Neural cell (in vitro differentiated cells): ENCODE measurements at regions not wholly inside any gene's neighbourhood (a gene's known extent, or its start where the extent isn't known, plus 50 kb on each side); places are given as distances from the start of the nearest gene placed in this dataset.

Experiments used
- EP300 ChIP-seq: fragments of 450-650 bp; conservative IDR thresholded peaks from 2 replicates; pipeline ENCODE4 v1.6.1; 2014; ENCODE audit warnings: antibody characterized with exemption, mild to moderate bottlenecking, moderate library complexity; ENCODE audit not compliant: poor library complexity, severe bottlenecking
- EZH2 ChIP-seq: fragments of 200-600, 300-800 bp; shearing (Covaris generic), sonication (generic); IDR thresholded peaks from 2 replicates; pipeline ENCODE4 v1.6.1; 2014; ENCODE audit warnings: antibody characterized with exemption, low read length, borderline replicate concordance, mild to moderate bottlenecking; ENCODE audit not compliant: insufficient read depth, poor library complexity, severe bottlenecking
- MXI1 ChIP-seq: fragments of 450-650 bp; conservative IDR thresholded peaks from 2 replicates; pipeline ENCODE4 v1.6.1; 2014; ENCODE audit warnings: antibody characterized with exemption, mild to moderate bottlenecking; ENCODE audit not compliant: poor library complexity, severe bottlenecking
- POLR2AphosphoS5 ChIP-seq: IDR thresholded peaks from 2 replicates; pipeline ENCODE4 v1.6.1; 2012
- RAD21 ChIP-seq: fragments of 450-650 bp; conservative IDR thresholded peaks from 2 replicates; pipeline ENCODE4 v1.6.1; 2014; ENCODE audit warnings: antibody characterized with exemption, mild to moderate bottlenecking, moderate library complexity
- REST ChIP-seq: IDR thresholded peaks from 2 replicates; pipeline ENCODE4 v1.6.1; 2012; ENCODE audit warnings: borderline replicate concordance
- TAF1 ChIP-seq: IDR thresholded peaks from 2 replicates; pipeline ENCODE4 v1.6.1; 2012; ENCODE audit warnings: low read depth
- TF ChIP-seq, protein P1 (sequence below): fragments of 450-650 bp; IDR thresholded peaks from 2 replicates; pipeline ENCODE4 v1.5.1; 2014; ENCODE audit warnings: antibody characterized with exemption, mild to moderate bottlenecking, moderate library complexity; ENCODE audit not compliant: poor library complexity, severe bottlenecking

GRCh38 chr2:18122544-18123210 is 244.2 kb downstream of the KCNS3 start:
- TF ChIP-seq, protein P1, sequence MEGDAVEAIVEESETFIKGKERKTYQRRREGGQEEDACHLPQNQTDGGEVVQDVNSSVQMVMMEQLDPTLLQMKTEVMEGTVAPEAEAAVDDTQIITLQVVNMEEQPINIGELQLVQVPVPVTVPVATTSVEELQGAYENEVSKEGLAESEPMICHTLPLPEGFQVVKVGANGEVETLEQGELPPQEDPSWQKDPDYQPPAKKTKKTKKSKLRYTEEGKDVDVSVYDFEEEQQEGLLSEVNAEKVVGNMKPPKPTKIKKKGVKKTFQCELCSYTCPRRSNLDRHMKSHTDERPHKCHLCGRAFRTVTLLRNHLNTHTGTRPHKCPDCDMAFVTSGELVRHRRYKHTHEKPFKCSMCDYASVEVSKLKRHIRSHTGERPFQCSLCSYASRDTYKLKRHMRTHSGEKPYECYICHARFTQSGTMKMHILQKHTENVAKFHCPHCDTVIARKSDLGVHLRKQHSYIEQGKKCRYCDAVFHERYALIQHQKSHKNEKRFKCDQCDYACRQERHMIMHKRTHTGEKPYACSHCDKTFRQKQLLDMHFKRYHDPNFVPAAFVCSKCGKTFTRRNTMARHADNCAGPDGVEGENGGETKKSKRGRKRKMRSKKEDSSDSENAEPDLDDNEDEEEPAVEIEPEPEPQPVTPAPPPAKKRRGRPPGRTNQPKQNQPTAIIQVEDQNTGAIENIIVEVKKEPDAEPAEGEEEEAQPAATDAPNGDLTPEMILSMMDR: no peak
- TF ChIP-seq POLR2AphosphoS5 (no peak), TAF1 (no peak), RAD21 (no peak), REST (no peak), EZH2 (no peak), MXI1 (no peak), EP300 (no peak)
